Heart right ventricle (tissue), 16 donors: ENCODE measurements at regions not wholly inside any gene's neighbourhood (a gene's known extent, or its start where the extent isn't known, plus 50 kb on each side); places are given as distances from the start of the nearest gene placed in this dataset.

ENCODE experiments used
- ATAC-seq, 8 donors: fragments of 200-7000 bp; cut with Tn5 transposase; one replicate each; pipeline ENCODE4 v1.9.1; 2020; ENCODE audit warnings: mild to moderate bottlenecking in 8 of 8, moderate library complexity in 8 of 8, moderate number of reproducible peaks in 1 of 8
- DNase-seq, 2 donors: peaks; one replicate each; pipeline ENCODE4 v3.0.0-alpha.2; 2020
- H3K27ac ChIP-seq, 10 donors: fragments of 200-600 bp; sonication (generic) in 2 of 10; one replicate each; pipeline versions ENCODE4 v1.5.0 to v1.8.0; 2020 to 2022; ENCODE audit warnings: mild to moderate bottlenecking in 3 of 10
- H3K27me3 ChIP-seq, 7 donors: fragments of 200-600 bp; one replicate each; pipeline ENCODE4 v1.8.0; 2021 to 2022; ENCODE audit warnings: mild to moderate bottlenecking in 2 of 7
- H3K36me3 ChIP-seq, 9 donors: fragments of 200-600 bp; sonication (generic) in 1 of 9; one replicate each; pipeline versions ENCODE4 v1.5.0 to v1.8.0; 2020 to 2022; ENCODE audit warnings: mild to moderate bottlenecking in 2 of 9
- H3K4me1 ChIP-seq, 9 donors: fragments of 200-600 bp; sonication (generic) in 1 of 9; one replicate each; pipeline versions ENCODE4 v1.5.0 to v1.8.0; 2020 to 2022; ENCODE audit warnings: mild to moderate bottlenecking in 4 of 9
- H3K4me3 ChIP-seq, 10 donors: fragments of 200-600 bp; sonication (generic) in 2 of 10; one replicate each; pipeline versions ENCODE4 v1.5.0 to v1.8.0; 2020 to 2022; ENCODE audit warnings: mild to moderate bottlenecking in 7 of 10, moderate library complexity in 2 of 10
- H3K9me3 ChIP-seq, 11 donors: fragments of 200-600 bp in 10 of 11; sonication (generic) in 2 of 11; one replicate each; pipeline versions ENCODE4 v1.5.0 to v1.8.0; 2013 to 2022; ENCODE audit warnings: mild to moderate bottlenecking in 2 of 11, control low read depth in 1 of 11, moderate library complexity in 1 of 11
- WGBS, 2 donors: extraction: QIAGEN DNeasy Blood & Tissue Kit; methylation state at CpG; one replicate each; pipeline ENCODE4 v1.1.7; 2013; ENCODE audit warnings: inconsistent platforms in 1 of 2; 5-methylcytosine and 5-hydroxymethylcytosine counted together
- intact Hi-C, 10 donors: fragments of 100-400 bp; cut with DNase I; formaldehyde crosslinking; loops; one replicate each; pipeline versions ENCODE4 v1.11.1 to v1.14.2; 2022
- TF ChIP-seq, protein P1 (sequence below), 9 donors: fragments of 200-600 bp; sonication (generic) in 2 of 9; IDR thresholded peaks; one replicate each; pipeline versions ENCODE4 v1.5.0 to v1.8.0; 2021 to 2022; ENCODE audit warnings: antibody characterized with exemption in 9 of 9, mild to moderate bottlenecking in 5 of 9, moderate library complexity in 1 of 9
- donor health status: Arrhythmogenic right ventricular cardiomyopathy.
- donor health status: ischemic (EF 13 %, LVEDD 7.1; RV severe dilation, severe dysfunction).
- donor health status: healthy with polysubstance abuse.
- donor health status: DM: no; HTN: yes; CAD: no.
- donor health status: DM: no; HTN: no; CAD: no.
- donor health status: ischemic (EF 25% LVEDD 6.9; RV normal size, moderate dysfunction).
- donor health status: ischemic (EF 25% LVEDD 5.7; RV mildly dilated, moderate dysfunction).
- donor health status: healthy.
- donor health status: DM: yes; HTN: yes; CAD: no.
- donor health status: Ischemic cardiomyopathy.
- donor health status: ischemic (EF 35%, LVEDD 5.7; RV mildly dilated, moderate dysfunction).
- donor health status: nonischemic (EF 11% LVEDD 7.7; RV severe dilation, severe dysfunction).
- donor health status: DM: yes; HTN: yes; CAD: no.
- donor health status: PGD.
- donor health status: ischemic (EF 29% LVEDD 5.4; RV normal size, mild dysfunction).
- donor health status: nonischemic (EF 23%, LVEDD 6.1; RV moderate dilation, normal function).

DNA sequence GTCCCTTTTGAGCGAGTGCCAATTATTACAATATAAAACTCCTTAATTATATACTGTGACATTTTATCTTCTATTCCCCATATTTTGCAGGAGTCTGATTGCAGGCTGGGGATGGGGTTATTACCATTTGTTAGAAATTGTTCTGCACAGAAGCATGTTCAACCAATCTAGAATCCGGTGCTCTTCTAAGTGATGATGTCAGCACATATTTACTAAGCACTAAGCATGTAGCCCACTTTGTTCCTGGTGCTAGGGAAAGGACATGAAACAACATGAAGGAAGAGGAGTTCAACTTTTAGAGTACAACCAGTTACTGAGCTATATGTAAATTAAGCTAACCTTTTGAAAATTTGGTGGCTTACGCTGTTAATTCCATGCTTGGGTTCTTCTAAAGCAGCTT, 52.8 kb upstream of the IL1RAPL2 start:
- intact Hi-C loops, result no loop called here
- 77 to 82% methylated on average over 3 of the region's 3 CpGs for WGBS, 2 donors
- no peak for ATAC-seq

DNA sequence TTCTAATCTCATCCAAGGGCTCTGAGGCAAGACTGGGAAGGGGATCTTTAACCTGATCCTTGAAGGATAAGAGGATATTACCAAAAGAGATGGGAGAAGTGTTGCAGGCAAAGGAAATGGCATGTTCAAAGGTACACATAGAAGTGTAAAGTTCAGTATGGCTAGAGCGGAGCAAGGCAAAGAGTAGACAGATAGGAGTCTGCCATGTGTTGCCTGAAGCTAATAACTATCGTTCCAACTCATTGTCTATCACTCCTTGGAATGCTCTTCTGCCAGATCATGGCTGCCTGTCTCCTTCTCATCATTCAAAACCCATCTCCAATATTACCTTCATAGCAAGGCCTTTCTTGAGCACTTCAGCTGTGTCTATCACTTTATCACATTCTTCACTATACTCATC, 55.2 kb upstream of the IL1RAPL2 start:
- Histone ChIP-seq H3K27me3 (peaks cover 0 to 10% (median 0%) of the 10 kb centered on the region in 7 donors), H3K36me3 (no peaks in the 10 kb centered on the region), H3K4me3 (no peak overlapping the region), H3K27ac (no peak overlapping the region), H3K9me3 (peaks cover 0 to 8% (median 0%) of the 10 kb centered on the region in 11 donors), H3K4me1 (no peaks in the 10 kb centered on the region)
- intact Hi-C loops, result no loop called here
- ATAC-seq (no peak), DNase-seq (no peak)
- 81 to 87% methylated on average over 2 of the region's 2 CpGs for WGBS, 2 donors
- TF ChIP-seq, protein P1, sequence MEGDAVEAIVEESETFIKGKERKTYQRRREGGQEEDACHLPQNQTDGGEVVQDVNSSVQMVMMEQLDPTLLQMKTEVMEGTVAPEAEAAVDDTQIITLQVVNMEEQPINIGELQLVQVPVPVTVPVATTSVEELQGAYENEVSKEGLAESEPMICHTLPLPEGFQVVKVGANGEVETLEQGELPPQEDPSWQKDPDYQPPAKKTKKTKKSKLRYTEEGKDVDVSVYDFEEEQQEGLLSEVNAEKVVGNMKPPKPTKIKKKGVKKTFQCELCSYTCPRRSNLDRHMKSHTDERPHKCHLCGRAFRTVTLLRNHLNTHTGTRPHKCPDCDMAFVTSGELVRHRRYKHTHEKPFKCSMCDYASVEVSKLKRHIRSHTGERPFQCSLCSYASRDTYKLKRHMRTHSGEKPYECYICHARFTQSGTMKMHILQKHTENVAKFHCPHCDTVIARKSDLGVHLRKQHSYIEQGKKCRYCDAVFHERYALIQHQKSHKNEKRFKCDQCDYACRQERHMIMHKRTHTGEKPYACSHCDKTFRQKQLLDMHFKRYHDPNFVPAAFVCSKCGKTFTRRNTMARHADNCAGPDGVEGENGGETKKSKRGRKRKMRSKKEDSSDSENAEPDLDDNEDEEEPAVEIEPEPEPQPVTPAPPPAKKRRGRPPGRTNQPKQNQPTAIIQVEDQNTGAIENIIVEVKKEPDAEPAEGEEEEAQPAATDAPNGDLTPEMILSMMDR (IDR thresholded peaks at IDR 0.05), result no peak

More for the DNA sequence above, 52.8 kb upstream of the IL1RAPL2 start:
- DNase-seq, result no peak
- H3K27me3 ChIP-seq, result peaks cover 0 to 10% (median 0%) of the 10 kb centered on the region in 7 donors
- no peaks in the 10 kb centered on the region for H3K36me3 ChIP-seq
- no peak overlapping the region for H3K4me3 ChIP-seq
- peaks cover 0 to 8% (median 0%) of the 10 kb centered on the region in 11 donors for H3K9me3 ChIP-seq
- H3K27ac ChIP-seq, result no peak overlapping the region
- TF ChIP-seq, protein P1 (IDR thresholded peaks at IDR 0.05), result no peak
- H3K4me1 ChIP-seq, result no peaks in the 10 kb centered on the region

DNA sequence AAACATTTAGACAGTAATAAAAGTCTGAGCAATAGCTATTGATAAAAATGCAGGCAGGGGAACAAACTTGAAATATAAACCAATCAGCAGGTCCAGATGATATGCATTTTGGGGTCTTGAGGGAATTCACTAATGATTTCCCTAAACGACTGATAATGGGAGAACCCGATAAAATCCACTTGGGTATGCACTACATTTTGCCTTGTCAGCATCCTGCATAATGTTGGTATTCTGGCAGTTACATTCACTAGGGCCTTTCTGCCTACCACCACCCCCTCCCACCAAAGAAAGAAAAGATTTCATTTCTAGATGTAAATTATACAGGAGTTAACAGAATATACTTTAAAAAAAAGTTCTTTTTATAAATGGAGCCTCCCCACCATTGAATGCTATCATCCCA, 63.5 kb upstream of the IL1RAPL2 start:
- no peak overlapping the region for H3K4me3 ChIP-seq
- no peak overlapping the region for H3K27ac ChIP-seq
- no peaks in the 10 kb centered on the region for H3K9me3 ChIP-seq
- TF ChIP-seq, protein P1 (IDR thresholded peaks at IDR 0.05), result no peak
- H3K27me3 ChIP-seq, result peaks cover 0 to 9% (median 0%) of the 10 kb centered on the region in 7 donors
- H3K36me3 ChIP-seq, result no peaks in the 10 kb centered on the region
- no peak for ATAC-seq
- no peak for DNase-seq
- H3K4me1 ChIP-seq, result no peaks in the 10 kb centered on the region
- 71 to 83% methylated on average over 2 of the region's 2 CpGs for WGBS, 2 donors
- intact Hi-C loops, result loop anchor here in 1 of 10 donors (5.0 kb wide), 1 partner anchor 635 kb away; no protein-coding TSS in a partner anchor

DNA sequence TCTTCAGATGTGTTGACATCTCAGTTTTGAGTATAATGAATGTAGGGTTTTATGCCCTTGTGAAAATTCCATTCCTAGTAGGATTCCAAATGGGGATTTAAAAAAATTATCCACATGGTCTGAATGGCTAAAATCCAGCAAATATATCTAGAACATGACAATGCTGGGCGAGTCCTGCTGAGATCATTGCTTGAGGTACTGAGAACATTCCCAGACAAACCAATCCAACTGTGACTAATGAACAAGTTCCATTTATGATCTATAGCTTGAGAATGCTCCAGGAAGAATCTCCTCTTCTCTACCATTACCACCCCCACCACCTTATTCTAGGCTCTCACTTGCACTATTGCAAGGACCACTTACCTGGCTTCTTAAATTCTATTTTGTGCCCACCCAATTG, 77.2 kb upstream of the IL1RAPL2 start:
- H3K9me3 ChIP-seq, result no peaks in the 10 kb centered on the region
- DNase-seq, result no peak
- TF ChIP-seq, protein P1 (IDR thresholded peaks at IDR 0.05), result no peak
- no peak for ATAC-seq
- H3K27me3 ChIP-seq, result peaks cover 0 to 67% (median 0%) of the 10 kb centered on the region in 7 donors
- H3K4me3 ChIP-seq, result no peak overlapping the region
- WGBS, 2 donors, result 54 to 76% methylated on average over 1 of the region's 1 CpG
- H3K27ac ChIP-seq, result no peak overlapping the region
- H3K36me3 ChIP-seq, result no peaks in the 10 kb centered on the region
- no peaks in the 10 kb centered on the region for H3K4me1 ChIP-seq
- intact Hi-C loops, result no loop called here
